ENCODE measurements at regions not wholly inside any gene's neighbourhood (a gene's known extent, or its start where the extent isn't known, plus 50 kb on each side); places are given as distances from the start of the nearest gene placed in this dataset.

DNA sequence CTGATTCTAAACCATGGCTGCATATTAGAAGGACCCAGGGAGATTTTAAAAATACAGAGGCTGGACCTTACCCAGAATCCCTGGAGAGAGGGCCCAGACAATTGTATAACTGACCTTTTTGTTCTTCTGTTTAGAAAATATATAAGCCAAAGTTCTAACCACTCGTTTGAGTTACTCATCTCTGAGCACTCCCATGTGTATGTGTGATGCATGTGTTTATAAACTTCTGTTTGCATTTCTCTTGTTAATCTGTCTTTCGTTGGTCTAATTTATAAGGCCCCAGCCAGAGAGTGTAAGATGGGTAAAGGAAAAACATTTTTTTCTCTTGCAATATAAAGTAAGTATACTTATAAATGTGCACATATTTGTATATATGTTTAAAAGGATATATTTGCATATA lies 443.9 kb downstream of the ZNF608 start:
- H2AFZ ChIP-seq (ENCODE audit: low read length), result no peak overlapping the region

GRCh38 chr5:124301850-124302249 lies 444.6 kb downstream of the ZNF608 start:
- TF ChIP-seq EZH2 (IDR thresholded peaks at IDR 0.05; ENCODE audit: low read length, missing control alignments), result no peak
- TF ChIP-seq, protein P1, sequence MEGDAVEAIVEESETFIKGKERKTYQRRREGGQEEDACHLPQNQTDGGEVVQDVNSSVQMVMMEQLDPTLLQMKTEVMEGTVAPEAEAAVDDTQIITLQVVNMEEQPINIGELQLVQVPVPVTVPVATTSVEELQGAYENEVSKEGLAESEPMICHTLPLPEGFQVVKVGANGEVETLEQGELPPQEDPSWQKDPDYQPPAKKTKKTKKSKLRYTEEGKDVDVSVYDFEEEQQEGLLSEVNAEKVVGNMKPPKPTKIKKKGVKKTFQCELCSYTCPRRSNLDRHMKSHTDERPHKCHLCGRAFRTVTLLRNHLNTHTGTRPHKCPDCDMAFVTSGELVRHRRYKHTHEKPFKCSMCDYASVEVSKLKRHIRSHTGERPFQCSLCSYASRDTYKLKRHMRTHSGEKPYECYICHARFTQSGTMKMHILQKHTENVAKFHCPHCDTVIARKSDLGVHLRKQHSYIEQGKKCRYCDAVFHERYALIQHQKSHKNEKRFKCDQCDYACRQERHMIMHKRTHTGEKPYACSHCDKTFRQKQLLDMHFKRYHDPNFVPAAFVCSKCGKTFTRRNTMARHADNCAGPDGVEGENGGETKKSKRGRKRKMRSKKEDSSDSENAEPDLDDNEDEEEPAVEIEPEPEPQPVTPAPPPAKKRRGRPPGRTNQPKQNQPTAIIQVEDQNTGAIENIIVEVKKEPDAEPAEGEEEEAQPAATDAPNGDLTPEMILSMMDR (conservative IDR thresholded peaks at IDR 0.05 in 1 of 2, IDR thresholded peaks at IDR 0.05 in 1 of 2; ENCODE audit: low read depth in 1 of 2, low read length in 2 of 2), result no peak
- H4K20me1 ChIP-seq (ENCODE audit: control insufficient read depth, extremely low read depth, insufficient read depth, low read length), result no peaks in the 10 kb centered on the region
- H3K36me3 ChIP-seq (ENCODE audit: control insufficient read depth, insufficient read depth, low read length), result no peaks in the 10 kb centered on the region
- no peaks in the 10 kb centered on the region for H3K9me3 ChIP-seq (ENCODE audit: control insufficient read depth, insufficient read depth, low read depth, low read length)
- no peak overlapping the region for H3K27ac ChIP-seq (ENCODE audit: insufficient read depth, low read length)
- no peak overlapping the region for H2AFZ ChIP-seq (ENCODE audit: low read length)
- no peak overlapping the region for H3K4me3 ChIP-seq (replicated peaks in 1 of 4; ENCODE audit: control extremely low read depth in 1 of 4, insufficient read depth in 1 of 4, low read depth in 3 of 4, low read length in 4 of 4)
- H3K9ac ChIP-seq (ENCODE audit: insufficient read depth, low read length), result no peak overlapping the region
- H3K27me3 ChIP-seq (ENCODE audit: control insufficient read depth, insufficient read depth, low read length), result no peaks in the 10 kb centered on the region
- no peak overlapping the region for H3K4me2 ChIP-seq (ENCODE audit: extremely low read depth, insufficient read depth, low read length)
- DNase-seq (ENCODE audit: low read depth in 2 of 2), result peak; percentile 20 to 87
- no peaks in the 10 kb centered on the region for H3K4me1 ChIP-seq (ENCODE audit: control insufficient read depth, extremely low read depth, insufficient read depth, low read length)
- no peaks in the 10 kb centered on the region for H3K79me2 ChIP-seq (ENCODE audit: control insufficient read depth, insufficient read depth, low read length)

More for the DNA sequence above, 443.9 kb downstream of the ZNF608 start:
- H3K27ac ChIP-seq (ENCODE audit: insufficient read depth, low read length), result no peak overlapping the region
- H3K4me2 ChIP-seq (ENCODE audit: extremely low read depth, insufficient read depth, low read length), result no peak overlapping the region
- no peaks in the 10 kb centered on the region for H3K36me3 ChIP-seq (ENCODE audit: control insufficient read depth, insufficient read depth, low read length)
- H3K9me3 ChIP-seq (ENCODE audit: control insufficient read depth, insufficient read depth, low read depth, low read length), result no peaks in the 10 kb centered on the region
- TF ChIP-seq, protein P1 (conservative IDR thresholded peaks at IDR 0.05 in 1 of 2, IDR thresholded peaks at IDR 0.05 in 1 of 2; ENCODE audit: low read depth in 1 of 2, low read length in 2 of 2), result no peak
- no peak for TF ChIP-seq EZH2 (IDR thresholded peaks at IDR 0.05; ENCODE audit: low read length, missing control alignments)
- H3K9ac ChIP-seq (ENCODE audit: insufficient read depth, low read length), result no peak overlapping the region
- no peak overlapping the region for H3K4me3 ChIP-seq (replicated peaks in 1 of 4; ENCODE audit: control extremely low read depth in 1 of 4, insufficient read depth in 1 of 4, low read depth in 3 of 4, low read length in 4 of 4)
- no peaks in the 10 kb centered on the region for H3K4me1 ChIP-seq (ENCODE audit: control insufficient read depth, extremely low read depth, insufficient read depth, low read length)
- peak; percentile 42 to 68 for DNase-seq (ENCODE audit: low read depth in 2 of 2)
- no peaks in the 10 kb centered on the region for H3K79me2 ChIP-seq (ENCODE audit: control insufficient read depth, insufficient read depth, low read length)
- H3K27me3 ChIP-seq (ENCODE audit: control insufficient read depth, insufficient read depth, low read length), result no peaks in the 10 kb centered on the region
- no peaks in the 10 kb centered on the region for H4K20me1 ChIP-seq (ENCODE audit: control insufficient read depth, extremely low read depth, insufficient read depth, low read length)

DNA sequence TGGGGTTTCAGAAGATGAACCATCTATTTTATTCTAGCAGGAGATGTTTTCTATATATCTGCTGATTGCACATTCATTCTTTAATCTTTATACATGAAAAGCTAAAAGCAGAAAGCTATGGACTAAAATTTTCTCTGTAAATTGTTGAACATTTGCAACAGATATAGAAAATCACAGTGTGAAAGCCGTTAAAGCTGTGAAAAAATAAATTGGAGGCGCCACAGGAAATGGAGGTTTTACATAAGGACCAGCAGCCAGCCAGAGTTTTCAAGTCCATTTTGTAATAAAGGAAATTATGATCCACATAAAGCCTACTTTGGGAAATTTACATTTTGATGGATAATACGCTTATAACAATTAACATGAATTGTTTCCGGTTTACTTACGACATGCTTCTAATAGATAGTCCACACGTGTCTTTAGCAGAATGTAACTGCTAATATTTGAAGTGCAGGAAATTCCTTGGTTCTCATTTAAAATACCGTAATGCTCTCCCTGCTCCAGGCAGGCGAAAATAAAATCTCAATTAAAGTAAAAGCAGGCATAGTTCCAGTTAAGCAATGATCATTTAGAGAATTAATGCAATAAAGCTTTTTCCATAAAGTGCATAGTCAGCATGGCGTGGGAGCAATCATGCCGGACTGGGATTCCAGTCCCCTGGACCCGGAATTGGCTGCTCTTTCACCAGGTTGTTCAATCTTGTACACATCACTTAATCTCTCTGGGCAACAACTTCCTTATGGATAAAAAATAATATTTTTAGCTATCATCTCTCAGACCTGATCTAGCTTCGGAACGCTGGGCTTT lies 445.4 kb downstream of the ZNF608 start:
- no peak overlapping the region for H2AFZ ChIP-seq (ENCODE audit: low read length)
- H3K9me3 ChIP-seq (ENCODE audit: control insufficient read depth, insufficient read depth, low read depth, low read length), result no peaks in the 10 kb centered on the region
- no peak for DNase-seq (ENCODE audit: low read depth in 2 of 2)
- no peaks in the 10 kb centered on the region for H3K36me3 ChIP-seq (ENCODE audit: control insufficient read depth, insufficient read depth, low read length)
- no peaks in the 10 kb centered on the region for H3K4me1 ChIP-seq (ENCODE audit: control insufficient read depth, extremely low read depth, insufficient read depth, low read length)
- no peak overlapping the region for H3K9ac ChIP-seq (ENCODE audit: insufficient read depth, low read length)
- no peak overlapping the region for H3K4me2 ChIP-seq (ENCODE audit: extremely low read depth, insufficient read depth, low read length)
- H3K27me3 ChIP-seq (ENCODE audit: control insufficient read depth, insufficient read depth, low read length), result no peaks in the 10 kb centered on the region
- TF ChIP-seq EZH2 (IDR thresholded peaks at IDR 0.05; ENCODE audit: low read length, missing control alignments), result no peak
- TF ChIP-seq, protein P1 (conservative IDR thresholded peaks at IDR 0.05 in 1 of 2, IDR thresholded peaks at IDR 0.05 in 1 of 2; ENCODE audit: low read depth in 1 of 2, low read length in 2 of 2), result no peak
- H3K79me2 ChIP-seq (ENCODE audit: control insufficient read depth, insufficient read depth, low read length), result no peaks in the 10 kb centered on the region
- no peak overlapping the region for H3K27ac ChIP-seq (ENCODE audit: insufficient read depth, low read length)
- H3K4me3 ChIP-seq (replicated peaks in 1 of 4; ENCODE audit: control extremely low read depth in 1 of 4, insufficient read depth in 1 of 4, low read depth in 3 of 4, low read length in 4 of 4), result no peak overlapping the region
- no peaks in the 10 kb centered on the region for H4K20me1 ChIP-seq (ENCODE audit: control insufficient read depth, extremely low read depth, insufficient read depth, low read length)

Measured in fibroblast of lung (primary cell).